Stimulated activated CD4-positive, alpha-beta T cell treated with anti-CD3 and anti-CD28 coated beads, Interleukin-12 subunit alpha, Interleukin-12 subunit beta, amount 100 ng/mL, for 48 hours (primary cell): ENCODE measurements at regions not wholly inside any gene's neighbourhood (a gene's known extent, or its start where the extent isn't known, plus 50 kb on each side); places are given as distances from the start of the nearest gene placed in this dataset.
"Not testable (repeated sequence)": the region's sequence is repeated elsewhere in the genome, so short reads cannot be mapped to it uniquely, and the experiment has no call there.

Experiments
- DNase-seq, 3 donors: peaks; one replicate each; pipeline ENCODE4 v3.0.0-alpha.2; 2020; ENCODE audit warnings: low read depth in 2 of 3, low spot score in 1 of 3

DNA sequence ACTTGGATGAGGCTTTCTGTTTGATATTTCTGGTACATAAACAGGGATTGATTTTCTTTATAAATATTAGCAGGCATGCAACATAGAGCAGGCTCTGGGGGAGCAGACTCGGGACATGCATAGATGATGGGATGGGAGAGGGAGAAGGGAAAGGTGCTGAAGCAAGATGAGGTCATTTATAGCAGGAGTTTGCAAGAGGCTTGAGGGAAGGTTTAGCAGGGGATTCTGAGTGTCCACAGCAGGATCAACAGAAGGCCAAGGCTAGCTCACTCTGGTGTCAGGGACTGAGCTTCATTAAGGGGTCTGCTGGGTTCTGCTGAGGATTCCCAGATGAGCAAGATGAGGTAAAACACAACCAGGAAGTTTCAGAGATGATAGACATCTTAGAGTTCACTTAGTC, 309.1 kb upstream of the CELF4 start:
- DNase-seq: no peak

DNA sequence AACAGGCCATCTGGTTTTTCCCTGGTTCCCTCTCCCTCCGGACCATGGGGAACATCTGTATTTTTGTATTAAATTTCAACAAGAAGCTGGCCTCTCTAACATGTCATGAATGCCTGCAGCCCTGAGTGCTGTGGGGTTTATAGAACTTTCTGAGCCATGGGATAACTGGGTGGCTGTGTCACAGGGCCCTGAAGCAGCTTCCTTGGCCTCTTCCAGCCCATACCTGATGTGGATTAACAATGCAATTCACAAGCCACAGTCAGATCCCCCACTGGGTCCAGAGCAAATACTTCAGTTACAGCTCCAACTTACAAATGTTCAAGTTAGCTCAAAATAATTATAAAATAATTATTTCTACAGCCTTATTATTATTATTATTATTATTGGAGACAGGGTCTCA, 307.8 kb upstream of the CELF4 start:
- DNase-seq: no peak

DNA sequence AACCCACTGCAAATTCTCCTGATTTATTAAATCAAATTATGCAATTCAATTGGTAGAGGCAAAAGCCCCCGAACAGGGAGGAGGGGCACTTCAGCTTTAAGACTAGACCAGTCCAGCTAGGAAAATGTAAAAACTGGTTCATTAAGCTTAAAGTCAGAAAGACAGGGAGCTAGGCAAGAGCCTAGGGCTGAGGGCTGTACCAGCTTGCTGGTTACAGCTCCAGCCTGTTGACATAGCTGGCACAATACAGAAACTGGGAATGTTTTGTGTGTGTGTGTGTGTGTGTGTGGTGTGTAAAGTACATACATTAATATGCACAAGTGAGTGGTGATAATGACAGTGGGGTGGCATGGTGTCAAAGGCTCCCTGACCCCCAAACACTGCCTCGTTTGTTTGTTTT, 307.0 kb upstream of the CELF4 start:
- DNase-seq: no peak

DNA sequence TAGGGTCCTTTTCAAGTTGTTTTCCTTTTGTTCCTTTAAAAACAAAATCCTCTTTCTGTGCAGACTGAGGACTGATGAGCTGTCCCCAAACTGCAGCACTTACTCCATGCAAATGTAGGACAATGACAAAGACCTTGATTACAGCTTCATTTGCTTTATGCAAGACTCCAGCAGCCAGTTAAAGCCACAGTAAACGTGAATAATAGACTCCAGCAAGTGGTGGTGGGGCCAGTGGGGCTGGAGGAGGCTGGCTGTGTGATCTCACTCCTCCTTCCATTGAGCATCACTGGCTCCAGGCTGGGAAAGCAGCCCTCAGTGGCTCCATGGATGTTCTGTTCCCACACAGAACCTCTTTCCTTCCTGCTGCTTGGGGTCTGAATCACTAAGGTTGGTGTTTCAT, 306.0 kb upstream of the CELF4 start:
- DNase-seq: no peak

DNA sequence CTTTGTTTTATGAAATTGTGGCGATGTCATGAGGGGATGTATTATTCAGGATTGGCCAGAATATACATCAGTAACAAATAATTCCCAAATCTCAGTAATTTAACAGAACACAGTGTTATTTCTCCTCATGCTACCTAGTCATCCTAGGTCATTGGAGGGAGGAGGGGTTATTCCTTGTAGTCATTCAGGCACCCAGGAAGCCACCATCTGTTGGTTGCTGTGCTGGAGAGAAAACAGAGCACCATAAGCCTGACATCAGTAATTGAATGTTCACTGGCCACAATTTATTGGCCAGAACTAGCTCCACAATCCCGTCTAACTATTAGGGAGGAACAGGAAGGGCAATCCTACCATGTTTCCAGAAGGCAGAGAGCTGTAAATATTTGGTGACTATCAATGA, 303.5 kb upstream of the CELF4 start:
- no peak for DNase-seq

DNA sequence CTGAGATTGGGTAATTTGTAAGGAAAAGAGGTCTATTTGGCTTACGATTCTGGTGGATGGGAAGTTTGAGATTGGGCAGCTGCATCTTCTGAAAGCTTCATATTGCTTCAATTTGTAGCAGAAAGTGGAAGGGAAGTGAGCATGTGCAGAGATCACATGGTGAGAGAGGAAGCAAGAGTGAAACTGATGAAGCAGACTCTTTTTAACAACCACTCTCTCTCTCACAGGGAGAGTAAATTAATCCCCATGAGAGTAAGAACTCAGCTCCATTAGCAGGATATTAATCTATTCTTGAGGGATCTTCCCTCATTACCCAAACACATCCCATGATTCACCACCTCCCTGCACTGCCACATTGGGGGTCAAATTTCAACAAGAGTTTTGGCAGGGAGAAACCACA, 298.5 kb upstream of the CELF4 start:
- no peak for DNase-seq

DNA sequence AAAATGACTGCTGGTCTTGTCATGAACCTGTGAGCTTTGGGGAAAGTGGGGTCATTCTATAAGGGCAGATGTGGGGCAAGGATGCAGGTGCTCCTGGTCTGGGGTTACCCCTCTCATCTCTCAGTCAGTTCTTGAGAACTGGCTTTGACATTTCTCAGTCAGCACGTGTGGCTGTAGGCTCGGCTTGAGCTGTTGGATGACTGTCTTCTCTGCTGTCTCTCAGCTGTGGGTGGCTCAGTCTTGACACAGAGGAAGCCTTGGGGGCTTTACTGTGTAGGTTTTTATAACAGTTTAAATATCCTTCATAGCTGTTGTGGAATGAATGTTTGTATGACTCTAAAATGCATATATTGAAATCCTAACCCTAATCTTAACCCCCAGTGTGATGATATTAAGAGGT, 296.4 kb upstream of the CELF4 start:
- no peak for DNase-seq

DNA sequence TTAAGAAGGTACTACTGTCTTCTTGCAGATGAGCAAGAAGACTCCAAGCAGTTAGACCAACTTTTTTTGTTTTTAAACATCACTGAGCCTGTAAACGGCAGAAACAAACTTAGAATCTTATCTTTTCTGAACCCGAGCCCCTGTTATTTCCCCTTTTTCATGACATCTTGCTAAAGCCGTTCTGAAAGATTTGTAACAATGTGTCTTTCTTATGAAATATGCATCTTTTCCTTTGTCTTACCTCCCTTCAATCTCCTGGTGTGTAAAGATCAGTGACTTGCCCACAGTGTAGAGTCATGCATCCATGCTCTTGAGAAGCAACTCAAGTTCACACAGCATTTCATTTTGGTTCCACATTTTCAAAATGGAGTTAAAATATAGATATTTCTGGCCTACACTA, 288.8 kb upstream of the CELF4 start:
- no peak for DNase-seq

DNA sequence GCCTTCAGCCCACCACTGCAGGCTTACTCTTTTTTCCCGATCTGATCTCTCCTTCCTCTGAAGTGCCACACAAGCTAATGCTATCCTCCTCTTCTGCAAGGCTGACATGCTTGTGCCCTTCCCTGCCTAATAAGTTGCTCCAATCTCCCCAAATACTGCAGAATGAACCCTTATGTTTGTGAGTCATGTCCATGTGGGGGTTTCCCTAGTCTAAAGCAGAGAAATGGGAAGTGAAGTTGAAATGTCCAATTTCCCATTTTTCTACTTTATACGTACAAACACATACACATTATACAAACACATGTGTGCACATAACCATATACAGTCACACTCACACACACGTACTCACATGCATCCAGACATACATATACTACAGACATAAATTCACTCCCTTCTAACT, 288.1 kb upstream of the CELF4 start:
- no peak for DNase-seq

DNA sequence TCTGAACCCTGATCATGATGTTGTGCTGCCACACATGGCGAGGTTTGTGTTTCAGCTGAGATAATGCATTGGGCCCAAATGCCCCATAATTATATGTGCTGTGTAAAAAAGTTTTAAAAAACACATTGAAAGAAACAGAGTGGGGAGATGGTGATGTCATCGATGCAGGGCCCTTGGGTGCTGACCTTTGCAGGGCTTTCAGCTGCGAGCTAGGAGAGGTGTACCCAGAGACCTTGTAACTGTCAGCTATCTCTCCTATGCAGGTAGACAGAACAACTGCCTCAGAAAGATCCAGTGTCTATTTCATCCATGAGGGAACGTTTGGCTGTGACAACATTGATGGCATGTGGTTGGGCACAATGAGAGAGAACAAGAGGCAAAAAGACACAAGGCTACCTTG, 286.9 kb upstream of the CELF4 start:
- DNase-seq: no peak

DNA sequence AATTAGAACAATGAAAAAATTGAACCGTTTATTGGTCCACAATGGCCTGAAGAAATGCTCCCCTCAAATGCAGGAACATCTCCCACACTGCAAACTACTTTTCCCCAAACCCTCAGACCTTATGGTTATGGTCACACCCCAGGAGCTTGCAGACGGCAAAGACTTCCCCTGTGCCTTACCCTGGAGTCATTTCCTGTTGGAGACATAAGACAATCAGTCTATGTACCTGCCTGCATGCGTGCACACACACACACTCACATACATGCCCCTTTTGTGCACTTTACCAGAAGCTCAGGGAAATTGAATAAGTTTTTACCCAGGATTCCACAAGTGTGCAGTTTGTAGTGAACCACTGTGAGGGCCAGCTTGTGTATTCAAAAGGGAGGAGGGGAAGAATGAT, 281.9 kb upstream of the CELF4 start:
- DNase-seq: no peak

DNA sequence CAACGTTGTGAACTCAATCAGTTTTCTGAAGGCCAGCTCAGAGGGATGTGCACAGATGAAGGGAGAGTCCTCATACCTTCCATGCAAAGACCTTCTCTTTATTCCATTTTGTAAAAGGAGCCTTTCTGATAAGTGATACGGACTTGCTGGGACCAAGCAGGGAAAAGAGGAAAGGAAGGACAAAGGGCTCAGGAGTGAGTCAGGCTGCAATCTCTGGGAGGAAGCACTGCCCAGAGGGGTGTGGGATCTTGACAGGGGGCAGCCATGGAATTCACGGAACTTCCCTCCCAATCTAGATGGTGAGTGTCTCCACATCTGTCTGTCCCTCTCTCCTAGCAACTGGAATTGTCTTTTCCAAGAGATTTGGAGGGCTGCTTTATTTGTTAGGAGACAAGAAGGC, 281.4 kb upstream of the CELF4 start:
- no peak for DNase-seq

DNA sequence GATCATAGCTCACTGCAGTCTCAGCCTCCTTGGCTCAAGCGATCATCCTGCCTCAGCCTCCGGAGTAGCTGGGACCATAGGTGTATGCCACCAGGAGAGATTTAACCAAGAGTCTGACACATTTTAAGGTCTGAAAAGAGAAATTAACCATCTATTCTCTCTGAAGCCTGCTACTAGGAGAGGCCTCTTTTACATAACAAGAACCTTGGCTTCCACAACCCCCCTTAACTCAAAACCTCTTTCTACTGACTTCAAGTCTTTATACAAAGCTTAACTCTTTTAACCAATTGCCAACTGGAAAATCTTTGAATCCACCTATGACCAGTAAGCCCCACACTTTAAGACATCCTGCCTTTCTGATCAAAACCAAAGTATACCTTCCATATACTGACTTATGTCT, 279.9 kb upstream of the CELF4 start:
- DNase-seq: no peak

DNA sequence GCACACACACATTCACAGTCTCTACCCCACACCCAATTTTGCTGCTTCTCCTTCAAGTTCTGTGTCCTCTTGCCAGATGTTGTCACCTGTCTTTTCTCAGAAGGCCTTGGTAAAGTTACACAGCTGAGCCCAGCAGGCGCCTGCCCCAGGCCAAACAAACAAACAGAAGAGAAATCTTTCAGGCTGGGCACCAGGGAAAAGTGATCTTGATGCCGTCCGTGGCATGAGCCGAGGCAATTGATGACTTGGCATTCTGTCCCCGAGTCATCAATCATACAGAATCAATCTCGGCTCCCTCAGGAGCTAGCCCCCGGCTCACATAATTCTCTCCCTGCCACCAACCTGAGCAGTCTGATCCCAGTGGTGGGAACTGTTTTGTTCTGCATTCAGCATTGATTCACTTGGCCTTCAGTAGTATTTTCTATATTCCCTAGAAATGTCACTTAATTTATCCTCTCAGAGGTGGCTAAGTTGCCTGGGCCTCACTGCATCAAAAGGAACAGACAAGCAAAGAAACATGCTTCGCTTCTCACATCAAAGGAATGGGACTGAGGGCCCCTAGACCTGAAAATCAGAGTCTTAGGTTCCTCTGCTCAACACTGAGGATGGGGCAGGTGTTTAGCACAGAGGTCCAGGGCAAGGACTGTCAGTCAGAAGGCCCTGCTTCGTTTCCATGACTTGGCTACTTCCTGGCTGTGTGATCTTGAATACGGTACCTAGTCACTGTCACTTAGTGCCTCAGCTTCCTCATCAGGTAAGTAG, 278.8 kb upstream of the CELF4 start:
- DNase-seq: no peak

DNA sequence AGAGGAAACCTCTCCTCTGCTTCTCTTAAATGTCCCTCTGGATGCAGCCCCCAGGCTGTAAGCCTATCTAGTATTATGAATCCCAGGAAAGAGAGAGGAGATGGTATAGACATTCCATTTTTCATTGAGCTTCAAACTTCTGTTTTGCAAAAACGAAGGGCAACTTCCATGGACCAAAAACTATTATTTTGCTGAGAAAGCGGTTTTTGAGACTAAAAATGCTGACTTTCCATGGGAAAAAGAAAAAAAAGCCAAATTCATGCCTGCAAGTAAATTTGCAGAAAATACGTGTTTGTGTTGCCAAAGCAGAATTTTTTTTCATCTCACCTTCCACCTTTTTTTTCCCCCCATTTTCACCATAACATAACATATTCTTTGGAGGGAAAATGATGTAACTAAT, 272.5 kb upstream of the CELF4 start:
- DNase-seq: no peak

DNA sequence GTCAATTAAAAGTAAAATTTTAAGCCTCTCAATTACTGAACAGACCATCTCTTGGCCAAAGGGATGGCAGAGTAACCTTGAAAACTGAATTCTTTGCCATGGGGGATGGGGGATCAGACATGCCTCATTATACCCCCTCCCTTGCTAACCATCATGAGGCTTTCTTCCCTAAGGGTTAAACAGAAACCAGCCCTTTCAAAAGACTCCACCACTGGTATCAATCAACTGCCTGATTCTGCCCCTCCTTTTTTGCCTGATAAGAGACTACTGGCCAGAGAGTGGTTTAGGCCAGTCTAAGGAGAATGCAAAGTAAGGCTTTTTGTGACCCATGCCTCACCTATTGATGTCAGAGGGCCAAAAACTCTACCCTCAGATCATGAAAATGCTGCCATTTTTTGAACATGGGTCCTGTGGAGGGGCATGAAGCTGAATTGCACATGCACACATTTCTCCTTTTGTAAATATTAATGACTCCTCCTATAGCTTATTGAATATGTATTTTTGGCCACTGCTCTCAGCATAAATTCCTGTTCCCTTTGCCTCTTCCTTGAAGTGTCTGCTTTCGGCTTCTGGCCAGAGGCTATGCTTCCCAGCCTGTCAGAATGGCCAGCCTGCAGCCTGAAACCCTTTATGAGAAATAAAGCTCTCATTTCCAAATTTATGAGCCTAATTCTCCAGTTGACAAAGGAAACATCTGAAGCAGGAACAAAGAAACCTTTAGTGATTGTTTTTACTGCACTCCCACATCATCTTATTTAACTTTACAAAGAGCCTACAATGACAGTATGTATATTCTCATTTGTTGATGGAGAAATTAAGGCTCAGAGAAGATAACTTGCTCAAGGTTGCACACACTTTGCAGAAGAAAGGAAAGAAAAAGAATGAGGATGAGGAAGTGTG, 270.7 kb upstream of the CELF4 start:
- no peak for DNase-seq

DNA sequence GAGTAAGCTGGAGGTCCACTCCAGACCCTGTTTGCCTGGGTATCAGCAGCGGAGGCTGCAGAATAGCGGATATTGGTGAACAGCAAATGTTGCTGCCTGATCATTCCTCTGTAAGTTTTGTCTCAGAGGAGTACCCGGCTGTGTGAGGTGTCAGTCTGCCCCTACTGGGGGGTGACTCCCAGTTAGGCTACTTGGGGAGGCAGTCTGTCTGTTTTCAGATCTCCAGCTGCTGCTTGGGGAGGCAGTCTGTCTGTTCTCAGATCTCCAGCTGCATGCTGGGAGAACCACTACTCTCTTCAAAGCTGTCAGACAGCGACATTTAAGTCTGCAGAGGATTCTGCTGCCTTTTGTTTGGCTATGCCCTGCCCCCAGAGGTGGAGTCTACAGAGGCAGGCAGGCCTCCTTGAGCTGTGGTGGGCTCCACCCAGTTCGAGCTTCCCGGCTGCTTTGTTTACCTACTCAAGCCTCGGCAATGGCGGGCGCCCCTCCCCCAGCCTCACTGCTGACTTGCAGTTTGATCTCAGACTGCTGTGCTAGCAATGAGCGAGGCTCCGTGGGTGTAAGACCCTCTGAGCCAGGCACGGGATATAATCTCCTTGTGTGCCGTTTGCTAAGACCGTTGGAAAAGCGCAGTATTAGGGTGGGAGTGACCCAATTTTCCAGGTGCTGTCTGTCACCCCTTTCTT, 266.6 kb upstream of the CELF4 start:
- not testable (repeated sequence) for DNase-seq

DNA sequence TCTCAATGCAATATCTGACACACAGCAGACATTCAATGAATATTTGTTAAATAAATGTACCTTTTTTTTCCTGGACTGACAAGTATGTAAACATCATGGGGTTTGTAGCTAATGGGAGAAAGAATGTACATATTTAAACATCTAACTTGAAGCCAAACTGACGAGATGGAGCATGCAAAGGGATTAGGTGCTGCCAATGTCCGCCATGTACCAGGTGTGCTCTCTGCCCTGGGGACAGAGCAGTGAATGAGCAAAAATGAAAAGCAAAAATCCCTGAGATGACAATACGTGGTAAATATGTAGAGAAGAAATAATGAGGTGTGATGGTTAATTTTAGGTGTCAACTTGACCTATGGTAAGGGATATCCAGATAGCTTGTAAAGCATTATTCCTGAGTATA, 247.4 kb upstream of the CELF4 start:
- no peak for DNase-seq

DNA sequence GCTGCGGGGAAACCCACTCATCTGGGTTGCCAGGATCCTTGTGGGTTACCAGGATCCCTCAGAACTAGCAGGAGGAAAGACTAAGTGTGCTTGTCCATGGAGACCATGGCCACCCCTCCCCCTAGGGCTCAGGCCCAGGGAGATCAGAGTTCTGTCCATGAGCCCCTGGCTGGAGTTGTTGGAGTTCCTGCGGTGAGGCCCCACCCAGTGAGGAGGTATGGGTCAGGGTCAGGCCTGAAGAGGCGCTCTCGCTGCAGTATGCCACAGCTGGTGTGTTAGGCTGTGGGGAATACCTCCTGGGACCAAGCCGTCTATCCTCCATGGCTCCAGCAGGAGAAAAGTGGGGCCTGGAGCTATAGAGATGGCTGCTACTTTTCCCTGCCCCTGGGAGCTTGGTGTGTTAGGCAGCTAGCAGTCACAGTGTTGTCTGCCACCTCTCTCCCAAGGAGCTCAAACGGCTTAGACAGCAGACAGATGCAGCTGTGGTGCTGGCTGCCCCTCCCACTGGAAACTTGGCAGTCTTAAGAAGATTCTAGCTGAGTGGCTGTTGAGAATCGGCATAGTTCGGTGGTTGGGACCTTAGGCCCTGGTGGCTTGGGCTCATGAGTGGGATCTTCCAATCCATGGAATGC, 240.3 kb upstream of the CELF4 start:
- no peak for DNase-seq

DNA sequence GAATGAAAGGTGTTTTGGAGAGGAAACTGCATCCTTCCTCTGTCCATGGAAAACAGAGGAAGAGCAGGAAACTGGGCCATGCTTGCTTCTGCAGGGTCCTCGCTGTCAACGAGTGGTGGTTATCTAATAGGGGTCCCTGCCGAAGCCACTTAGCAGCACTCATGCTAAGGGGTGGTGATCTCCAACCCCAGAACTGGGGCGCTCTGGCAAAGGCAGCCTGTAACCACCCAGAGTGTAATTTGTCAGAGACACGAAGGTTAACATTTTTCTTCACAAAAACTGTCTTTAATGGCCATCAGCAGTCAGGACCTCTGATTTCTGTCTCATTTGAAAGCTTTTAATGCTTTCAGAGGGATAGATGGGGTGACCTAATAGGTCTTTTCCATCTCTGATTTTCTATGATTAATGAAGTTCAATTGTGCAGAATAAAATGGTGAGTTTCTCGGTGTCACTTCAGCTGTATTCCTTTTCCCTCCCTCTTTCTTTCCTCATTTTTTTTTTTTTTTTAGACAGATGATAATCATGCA, 231.3 kb upstream of the CELF4 start:
- DNase-seq: no peak

DNA sequence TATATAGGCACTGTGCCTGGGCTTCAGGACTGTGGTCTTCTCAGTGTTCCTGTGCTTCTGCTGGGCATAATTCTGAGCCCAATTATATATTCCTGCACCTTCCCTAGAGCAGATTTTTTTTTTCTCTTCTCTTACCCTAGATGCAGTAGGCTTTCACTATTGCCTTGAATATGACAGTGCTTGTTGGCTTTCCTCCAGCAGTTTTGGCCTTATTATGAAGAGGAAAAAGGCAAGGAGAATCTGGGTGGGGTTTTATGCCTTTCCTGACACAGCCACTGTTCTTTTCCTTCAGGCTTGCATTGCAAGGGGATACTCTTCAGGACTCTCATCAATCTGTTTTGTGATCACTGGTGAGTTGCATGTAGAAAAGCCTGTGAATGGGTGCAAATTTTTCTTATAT, 221.9 kb upstream of the CELF4 start:
- no peak for DNase-seq
